Lower leg skin (tissue), 4 donors: ENCODE measurements at regions not wholly inside any gene's neighbourhood (a gene's known extent, or its start where the extent isn't known, plus 50 kb on each side); places are given as distances from the start of the nearest gene placed in this dataset.

Experiments used
- DNase-seq, 2 donors: peaks; one replicate each; pipeline ENCODE4 v3.0.0-alpha.2; 2019; ENCODE audit warnings: low spot score in 2 of 2
- H3K4me3 ChIP-seq: fragments of 200-600 bp; sonication (generic); 2 replicates; pipeline ENCODE4 v1.5.1; 2017; ENCODE audit warnings: mild to moderate bottlenecking, low read depth; ENCODE audit not compliant: poor library complexity, severe bottlenecking
- POLR2A ChIP-seq, 2 donors: fragments of 450-650 bp; IDR thresholded peaks; one replicate each; pipeline ENCODE4 v1.6.1; 2016 to 2017; ENCODE audit warnings: antibody characterized with exemption in 2 of 2, mild to moderate bottlenecking in 1 of 2, moderate library complexity in 1 of 2
- WGBS, 2 donors: methylation state at CpG; one replicate each; pipeline ENCODE4 v1.1.5; 2018; 5-methylcytosine and 5-hydroxymethylcytosine counted together
- intact Hi-C: fragments of 100-400 bp; cut with DNase I; formaldehyde crosslinking; loops from one replicate; pipeline ENCODE4 v1.15.0; 2023; ENCODE audit warnings: low total_unique reads
- TF ChIP-seq, protein P1 (sequence below), 3 donors: fragments of 450-650 bp; IDR thresholded peaks; one replicate each; pipeline ENCODE4 v1.5.1; 2016; ENCODE audit warnings: antibody characterized with exemption in 3 of 3, mild to moderate bottlenecking in 3 of 3, moderate library complexity in 2 of 3

DNA sequence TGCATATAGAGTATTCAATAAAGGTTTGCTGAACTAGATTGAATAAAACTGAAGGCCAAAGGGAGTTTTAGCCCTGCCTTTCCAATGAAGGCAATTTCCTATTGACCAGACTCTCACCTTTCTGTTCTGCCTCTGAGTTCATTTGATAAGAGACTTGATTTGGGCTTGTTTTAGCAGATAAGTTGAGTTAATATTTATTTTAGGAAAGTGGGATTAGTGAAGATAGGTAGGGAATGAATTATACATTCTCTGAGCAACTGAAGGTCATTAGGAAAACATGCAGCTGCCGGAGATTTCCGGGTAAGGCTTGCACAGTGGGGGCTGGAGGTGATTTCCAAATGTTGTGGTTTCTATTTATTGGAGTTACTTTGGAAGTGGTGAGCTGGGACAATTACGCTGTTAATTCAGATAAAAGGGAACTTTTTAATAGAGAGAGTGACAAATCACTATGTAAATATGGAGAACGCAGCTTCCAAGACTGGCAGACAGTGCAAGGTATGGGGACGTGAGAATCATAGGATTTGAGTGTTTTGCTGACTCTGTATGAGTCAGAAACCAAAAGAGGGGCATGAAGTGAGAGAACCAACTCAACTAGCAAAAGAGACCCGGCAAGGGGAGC lies 553.6 kb upstream of the BOD1L1 start:
- TF ChIP-seq POLR2A (IDR thresholded peaks at IDR 0.05) = no peak
- TF ChIP-seq, protein P1, sequence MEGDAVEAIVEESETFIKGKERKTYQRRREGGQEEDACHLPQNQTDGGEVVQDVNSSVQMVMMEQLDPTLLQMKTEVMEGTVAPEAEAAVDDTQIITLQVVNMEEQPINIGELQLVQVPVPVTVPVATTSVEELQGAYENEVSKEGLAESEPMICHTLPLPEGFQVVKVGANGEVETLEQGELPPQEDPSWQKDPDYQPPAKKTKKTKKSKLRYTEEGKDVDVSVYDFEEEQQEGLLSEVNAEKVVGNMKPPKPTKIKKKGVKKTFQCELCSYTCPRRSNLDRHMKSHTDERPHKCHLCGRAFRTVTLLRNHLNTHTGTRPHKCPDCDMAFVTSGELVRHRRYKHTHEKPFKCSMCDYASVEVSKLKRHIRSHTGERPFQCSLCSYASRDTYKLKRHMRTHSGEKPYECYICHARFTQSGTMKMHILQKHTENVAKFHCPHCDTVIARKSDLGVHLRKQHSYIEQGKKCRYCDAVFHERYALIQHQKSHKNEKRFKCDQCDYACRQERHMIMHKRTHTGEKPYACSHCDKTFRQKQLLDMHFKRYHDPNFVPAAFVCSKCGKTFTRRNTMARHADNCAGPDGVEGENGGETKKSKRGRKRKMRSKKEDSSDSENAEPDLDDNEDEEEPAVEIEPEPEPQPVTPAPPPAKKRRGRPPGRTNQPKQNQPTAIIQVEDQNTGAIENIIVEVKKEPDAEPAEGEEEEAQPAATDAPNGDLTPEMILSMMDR (IDR thresholded peaks at IDR 0.05) = no peak
- no peak overlapping the region for H3K4me3 ChIP-seq
- intact Hi-C loops = no loop called here
- DNase-seq = no peak
- WGBS, 2 donors = 60 to 68% methylated on average over 6 of the region's 6 CpGs

DNA sequence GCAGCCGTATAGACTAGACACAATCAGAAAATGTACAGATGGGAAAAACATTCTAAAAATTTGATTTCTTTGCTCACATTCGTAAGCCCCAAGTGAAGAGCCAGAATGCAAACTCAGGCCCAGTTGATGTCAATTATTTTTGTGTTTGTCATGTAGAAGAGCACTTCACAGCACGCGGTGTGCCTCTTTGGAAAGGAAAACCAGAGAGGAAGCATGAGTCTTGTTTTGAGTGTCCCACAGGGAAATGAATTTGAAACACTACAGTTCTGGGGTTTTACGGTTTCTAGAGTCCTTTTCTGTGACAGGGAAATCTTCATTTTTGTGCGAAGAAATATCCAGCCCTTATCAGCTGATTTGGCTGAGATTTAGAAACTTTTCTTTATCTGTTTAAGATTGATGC lies 554.6 kb upstream of the BOD1L1 start:
- 79 to 81% methylated on average over 6 of the region's 6 CpGs for WGBS, 2 donors
- no peak for TF ChIP-seq POLR2A (IDR thresholded peaks at IDR 0.05)
- TF ChIP-seq, protein P1 (IDR thresholded peaks at IDR 0.05) = no peak
- H3K4me3 ChIP-seq = no peak overlapping the region
- no peak for DNase-seq
- intact Hi-C loops = no loop called here

DNA sequence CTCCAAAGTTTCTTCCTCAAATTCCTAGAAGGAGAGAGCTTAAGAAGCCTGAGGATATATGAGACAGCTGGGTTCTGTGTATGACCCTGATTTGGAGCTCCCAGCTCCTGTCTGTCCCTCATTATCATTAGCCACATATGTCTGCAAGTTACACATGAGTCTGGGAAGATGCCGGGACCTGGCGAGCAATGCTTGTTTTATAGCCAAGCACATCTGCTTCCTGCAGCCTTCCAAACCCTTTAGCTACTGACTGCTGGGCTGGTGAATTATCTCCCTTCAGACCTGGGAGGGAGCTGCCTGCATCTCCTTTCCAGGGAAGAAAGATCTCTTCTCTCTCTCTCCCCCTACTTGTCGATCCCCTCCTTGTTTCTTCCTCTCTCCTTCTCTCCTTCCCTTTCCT lies 556.7 kb upstream of the BOD1L1 start:
- no peak overlapping the region for H3K4me3 ChIP-seq
- TF ChIP-seq POLR2A (IDR thresholded peaks at IDR 0.05) = no peak
- TF ChIP-seq, protein P1 (IDR thresholded peaks at IDR 0.05) = no peak
- WGBS, 2 donors = 2 to 7% methylated on average over 3 of the region's 3 CpGs
- DNase-seq = no peak
- intact Hi-C loops = no loop called here

DNA sequence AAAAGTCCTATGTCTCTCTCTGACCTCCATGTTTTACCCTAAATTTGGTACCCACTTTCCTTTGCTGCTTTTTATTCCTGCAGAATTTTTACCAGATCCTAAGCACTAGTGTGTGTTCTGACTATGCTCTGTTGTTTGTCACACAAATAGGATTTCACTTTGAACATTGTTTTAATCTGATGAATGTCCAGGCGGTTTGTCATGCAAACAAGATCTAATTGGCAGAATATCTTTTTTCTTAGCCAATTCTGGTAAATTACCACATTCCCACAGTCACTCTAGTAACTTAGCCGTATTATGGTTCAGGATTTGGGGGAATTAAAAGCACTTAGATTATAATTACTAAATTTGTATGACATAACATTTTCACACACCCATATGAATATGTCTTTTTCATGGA lies 557.2 kb upstream of the BOD1L1 start:
- no peak for DNase-seq
- H3K4me3 ChIP-seq = no peak overlapping the region
- TF ChIP-seq, protein P1 (IDR thresholded peaks at IDR 0.05) = no peak
- no peak for TF ChIP-seq POLR2A (IDR thresholded peaks at IDR 0.05)
- intact Hi-C loops = no loop called here
- 64 to 67% methylated on average over 2 of the region's 2 CpGs for WGBS, 2 donors

DNA sequence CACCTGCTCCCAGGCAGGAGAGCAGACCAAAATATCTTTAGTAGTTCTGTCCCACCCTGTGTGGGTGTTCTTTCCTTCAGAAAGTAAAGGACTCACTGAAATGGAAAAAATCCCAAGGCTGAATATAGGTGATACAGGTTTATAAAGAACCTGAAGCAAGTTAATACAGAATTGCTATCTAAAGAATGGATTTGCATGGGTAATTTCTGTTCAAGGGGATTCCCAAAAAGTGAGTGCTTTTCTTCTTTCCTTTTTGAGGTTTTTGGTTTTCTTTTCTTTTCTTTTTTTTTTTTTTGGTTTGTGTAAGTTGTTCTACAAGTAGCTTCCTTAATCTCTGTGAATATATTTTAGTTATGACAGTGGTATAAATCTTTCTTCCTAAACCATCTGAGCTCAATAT lies 560.7 kb upstream of the BOD1L1 start:
- DNase-seq = no peak
- no peak overlapping the region for H3K4me3 ChIP-seq
- intact Hi-C loops = no loop called here
- TF ChIP-seq POLR2A (IDR thresholded peaks at IDR 0.05) = no peak
- TF ChIP-seq, protein P1 (IDR thresholded peaks at IDR 0.05) = no peak

DNA sequence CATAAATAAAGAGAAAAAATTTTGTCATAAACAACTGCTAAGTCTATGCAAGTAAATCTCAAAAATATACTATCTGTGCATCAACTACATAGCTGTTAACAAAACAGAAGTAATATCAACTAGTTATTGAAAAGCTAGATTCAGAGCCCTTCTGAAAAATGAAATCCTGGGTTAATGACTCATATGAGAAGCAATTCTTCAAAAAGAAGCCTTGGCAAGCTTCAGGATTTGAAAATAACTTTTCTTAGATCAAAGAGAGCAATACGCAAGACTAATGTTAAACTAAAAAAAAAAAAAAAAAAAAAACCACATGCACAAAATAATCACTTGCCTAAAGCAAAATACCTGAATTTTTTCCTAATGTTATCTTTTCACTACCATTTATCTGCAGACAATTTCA lies 566.1 kb upstream of the BOD1L1 start:
- TF ChIP-seq, protein P1 (IDR thresholded peaks at IDR 0.05) = no peak
- no peak for TF ChIP-seq POLR2A (IDR thresholded peaks at IDR 0.05)
- 19 to 39% methylated on average over 1 of the region's 1 CpG for WGBS, 2 donors
- no peak overlapping the region for H3K4me3 ChIP-seq
- intact Hi-C loops = no loop called here
- DNase-seq = no peak
